Esophagus squamous epithelium (tissue), 5 donors: ENCODE measurements at regions not wholly inside any gene's neighbourhood (a gene's known extent, or its start where the extent isn't known, plus 50 kb on each side); places are given as distances from the start of the nearest gene placed in this dataset.

ENCODE experiments used
- DNase-seq: peaks from one replicate; lab custom pipeline; 2025; lab: John Stamatoyannopoulos, UW
- H3K27ac ChIP-seq, 4 donors: fragments of 200-600 bp; sonication (generic); one replicate each; pipeline ENCODE4 v1.5.1; 2016 to 2019; ENCODE audit warnings: mild to moderate bottlenecking in 1 of 4
- H3K27me3 ChIP-seq, 4 donors: fragments of 200-600 bp; sonication (generic); 1 replicate in 3 of 4; 2 replicates in 1 of 4; pipeline versions ENCODE4 v1.5.1 to v1.6.0; 2017 to 2021; ENCODE audit warnings: antibody characterized with exemption in 1 of 4
- H3K36me3 ChIP-seq, 3 donors: fragments of 200-600 bp; sonication (generic); one replicate each; pipeline ENCODE4 v1.5.1; 2016 to 2019
- H3K4me1 ChIP-seq, 3 donors: fragments of 200-600 bp; sonication (generic); one replicate each; pipeline ENCODE4 v1.5.1; 2017 to 2019
- H3K4me3 ChIP-seq, 4 donors: fragments of 200-600 bp; sonication (generic); 1 replicate in 3 of 4; 2 replicates in 1 of 4; pipeline ENCODE4 v1.5.1; 2016 to 2019; ENCODE audit warnings: mild to moderate bottlenecking in 2 of 4, moderate library complexity in 1 of 4
- H3K9me3 ChIP-seq, 3 donors: fragments of 200-600 bp; sonication (generic); one replicate each; pipeline ENCODE4 v1.5.1; 2016 to 2019
- CTCF ChIP-seq, 6 experiments: fragments of 450-650 bp in 4 of 6; fragments of 200-600 bp in 2 of 6; sonication (generic) in 2 of 6; IDR thresholded peaks; one replicate each; pipeline ENCODE4 v1.5.1; 2016 to 2019; ENCODE audit warnings: antibody characterized with exemption in 6 of 6, mild to moderate bottlenecking in 4 of 6, moderate library complexity in 4 of 6
- POLR2A ChIP-seq, 4 donors: fragments of 450-650 bp; IDR thresholded peaks; one replicate each; pipeline ENCODE4 v1.6.1; 2017; ENCODE audit warnings: antibody characterized with exemption in 4 of 4, mild to moderate bottlenecking in 4 of 4, moderate library complexity in 3 of 4
- WGBS, 2 donors: methylation state at CpG; one replicate each; pipeline ENCODE4 v1.1.5; 2018; 5-methylcytosine and 5-hydroxymethylcytosine counted together
- intact Hi-C: fragments of 100-400 bp; cut with DNase I; formaldehyde crosslinking; loops from one replicate; pipeline ENCODE4 v1.15.0; 2022
- donor health status: DM: yes; HTN: yes; CAD: no.

GRCh38 chr6:91449539-91449938 is 862.7 kb upstream of the MAP3K7 start:
- DNase-seq: no peak
- H3K4me3 ChIP-seq: no peak overlapping the region
- WGBS, 2 donors: 65 to 72% methylated on average over 4 of the region's 4 CpGs
- H3K9me3 ChIP-seq: no peaks in the 10 kb centered on the region
- H3K4me1 ChIP-seq: no peaks in the 10 kb centered on the region
- intact Hi-C loops: no loop called here
- no peak for TF ChIP-seq POLR2A (IDR thresholded peaks at IDR 0.05)
- no peak for TF ChIP-seq CTCF (IDR thresholded peaks at IDR 0.05)
- no peaks in the 10 kb centered on the region for H3K36me3 ChIP-seq
- no peaks in the 10 kb centered on the region for H3K27me3 ChIP-seq
- no peak overlapping the region for H3K27ac ChIP-seq

- no peaks in the 10 kb centered on the region for H3K4me1 ChIP-seq
- DNase-seq: no peak
- no peak overlapping the region for H3K27ac ChIP-seq
- no peak overlapping the region for H3K4me3 ChIP-seq
- no peaks in the 10 kb centered on the region for H3K36me3 ChIP-seq
- WGBS, 2 donors: 61 to 72% methylated on average over 3 of the region's 3 CpGs
- no peaks in the 10 kb centered on the region for H3K9me3 ChIP-seq
- no peaks in the 10 kb centered on the region for H3K27me3 ChIP-seq
- intact Hi-C loops: no loop called here
- TF ChIP-seq CTCF (IDR thresholded peaks at IDR 0.05): no peak
- TF ChIP-seq POLR2A (IDR thresholded peaks at IDR 0.05): no peak
These were observed 860.8 kb upstream of the MAP3K7 start for GRCh38 chr6:91447530-91448254.

- H3K4me3 ChIP-seq: no peak overlapping the region
- no peak overlapping the region for H3K27ac ChIP-seq
- H3K9me3 ChIP-seq: no peaks in the 10 kb centered on the region
- no peaks in the 10 kb centered on the region for H3K36me3 ChIP-seq
- WGBS, 2 donors: 45 to 55% methylated on average over 2 of the region's 2 CpGs
- intact Hi-C loops: no loop called here
- H3K4me1 ChIP-seq: no peaks in the 10 kb centered on the region
- H3K27me3 ChIP-seq: no peaks in the 10 kb centered on the region
- DNase-seq: no peak
- no peak for TF ChIP-seq CTCF (IDR thresholded peaks at IDR 0.05)
These were observed 860.2 kb upstream of the MAP3K7 start for GRCh38 chr6:91447081-91447480.

GRCh38 chr6:91443405-91443804 is 856.5 kb upstream of the MAP3K7 start:
- TF ChIP-seq CTCF (IDR thresholded peaks at IDR 0.05) (no peak), POLR2A (IDR thresholded peaks at IDR 0.05) (no peak)
- intact Hi-C loops: no loop called here
- no peaks in the 10 kb centered on the region for H3K9me3 ChIP-seq
- no peak overlapping the region for H3K27ac ChIP-seq
- no peaks in the 10 kb centered on the region for H3K27me3 ChIP-seq
- H3K4me3 ChIP-seq: no peak overlapping the region
- 69 to 70% methylated on average over 1 of the region's 1 CpG for WGBS, 2 donors
- DNase-seq: no peak
- no peaks in the 10 kb centered on the region for H3K36me3 ChIP-seq
- H3K4me1 ChIP-seq: no peaks in the 10 kb centered on the region

- no peak for DNase-seq
- no peak overlapping the region for H3K27ac ChIP-seq
- no peak for TF ChIP-seq POLR2A (IDR thresholded peaks at IDR 0.05)
- no peak for TF ChIP-seq CTCF (IDR thresholded peaks at IDR 0.05)
- WGBS, 2 donors: 57 to 86% methylated on average over 2 of the region's 2 CpGs
- no peak overlapping the region for H3K4me3 ChIP-seq
- intact Hi-C loops: no loop called here
- H3K4me1 ChIP-seq: no peaks in the 10 kb centered on the region
- no peaks in the 10 kb centered on the region for H3K36me3 ChIP-seq
- no peaks in the 10 kb centered on the region for H3K9me3 ChIP-seq
- H3K27me3 ChIP-seq: no peaks in the 10 kb centered on the region
These were observed 855.5 kb upstream of the MAP3K7 start for GRCh38 chr6:91442342-91442741.
